HG03432 (cell line): ENCODE measurements at regions not wholly inside any gene's neighbourhood (a gene's known extent, or its start where the extent isn't known, plus 50 kb on each side); places are given as distances from the start of the nearest gene placed in this dataset.
A peak's percentile ranks its signal among the peaks of the same experiment; 100 is the strongest.

Experiments used
- ATAC-seq: cut with Tn5 transposase; IDR thresholded peaks from one replicate; pipeline ENCODE4 v1.9.1; 2021; ENCODE audit warnings: mild to moderate bottlenecking, moderate library complexity; ENCODE audit not compliant: unreplicated experiment

DNA sequence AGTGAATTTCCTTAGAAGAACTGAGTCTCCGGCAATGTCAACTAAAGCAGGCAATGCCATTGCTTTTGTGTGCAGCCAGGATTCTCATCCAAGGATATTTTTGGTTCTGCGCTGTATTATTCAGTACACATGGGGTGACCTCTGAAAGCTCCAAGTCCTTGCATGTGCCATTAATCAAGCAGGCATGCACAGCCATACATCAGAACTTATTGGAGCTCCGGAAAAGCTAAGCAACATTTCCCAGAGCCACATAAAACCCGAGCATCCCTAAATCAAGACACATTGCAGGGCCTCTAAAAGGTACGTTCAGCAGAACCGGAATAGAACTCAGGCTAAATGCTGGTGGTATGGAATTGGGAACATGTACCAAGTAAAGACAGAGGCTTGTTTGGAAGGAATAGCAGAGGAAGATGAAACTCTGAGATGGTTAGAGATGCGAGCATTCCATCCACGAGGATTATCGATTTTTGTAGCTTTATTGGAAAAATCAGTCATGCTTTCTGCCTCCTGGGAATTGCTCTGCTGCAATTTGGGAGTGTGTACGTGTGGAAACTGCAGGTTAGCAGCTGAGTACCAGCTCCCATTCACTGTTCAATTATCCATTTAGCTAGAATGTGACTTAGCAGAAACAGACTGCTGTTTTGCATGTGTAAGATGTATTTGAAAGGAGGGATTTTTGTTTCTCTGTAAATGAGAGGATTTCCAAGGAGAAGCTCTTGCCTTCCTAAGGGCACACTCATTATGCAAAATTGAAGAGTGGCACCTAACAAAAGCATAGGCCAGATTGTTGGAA is 143.7 kb upstream of the WWC1 start:
- no peak for ATAC-seq

DNA sequence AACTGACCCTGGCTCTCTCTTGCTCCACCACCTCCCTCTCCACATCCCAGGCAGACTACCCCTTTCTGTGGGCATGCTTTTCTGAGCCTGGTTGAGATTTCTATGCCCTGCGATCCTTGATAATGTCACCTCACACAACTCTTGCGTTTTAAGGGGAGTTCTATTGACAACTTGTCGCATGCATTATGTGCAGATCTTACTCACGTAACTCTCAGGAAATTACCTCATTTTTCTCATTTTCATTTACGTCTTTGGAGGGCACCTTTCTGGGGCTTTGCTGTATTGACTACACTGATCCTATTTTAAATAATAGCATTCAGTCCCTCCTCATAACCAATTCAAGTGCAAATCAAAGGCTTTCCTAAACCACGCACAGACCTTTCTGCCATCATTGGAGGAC is 140.4 kb upstream of the WWC1 start:
- ATAC-seq, result peak; percentile 46

DNA sequence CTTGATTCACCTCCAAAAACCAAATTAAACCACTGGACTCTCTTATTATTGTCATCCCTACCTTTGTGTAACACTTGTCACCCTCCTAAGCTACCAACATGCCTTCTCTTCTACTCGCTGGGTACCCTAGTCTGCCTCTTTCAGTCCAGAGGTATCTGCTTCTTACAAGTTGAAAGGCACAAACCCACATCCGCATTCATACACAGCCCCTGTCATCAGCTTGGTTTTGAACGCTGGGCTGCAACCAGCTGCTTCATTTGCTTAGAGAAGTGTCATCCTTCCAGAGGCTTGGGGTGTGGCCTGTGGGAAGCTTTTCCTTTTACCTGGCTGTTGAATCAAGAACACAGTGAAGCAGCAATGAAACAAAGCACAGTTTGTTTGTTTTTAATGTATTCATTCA is 138.8 kb upstream of the WWC1 start:
- peak; percentile 88 for ATAC-seq

DNA sequence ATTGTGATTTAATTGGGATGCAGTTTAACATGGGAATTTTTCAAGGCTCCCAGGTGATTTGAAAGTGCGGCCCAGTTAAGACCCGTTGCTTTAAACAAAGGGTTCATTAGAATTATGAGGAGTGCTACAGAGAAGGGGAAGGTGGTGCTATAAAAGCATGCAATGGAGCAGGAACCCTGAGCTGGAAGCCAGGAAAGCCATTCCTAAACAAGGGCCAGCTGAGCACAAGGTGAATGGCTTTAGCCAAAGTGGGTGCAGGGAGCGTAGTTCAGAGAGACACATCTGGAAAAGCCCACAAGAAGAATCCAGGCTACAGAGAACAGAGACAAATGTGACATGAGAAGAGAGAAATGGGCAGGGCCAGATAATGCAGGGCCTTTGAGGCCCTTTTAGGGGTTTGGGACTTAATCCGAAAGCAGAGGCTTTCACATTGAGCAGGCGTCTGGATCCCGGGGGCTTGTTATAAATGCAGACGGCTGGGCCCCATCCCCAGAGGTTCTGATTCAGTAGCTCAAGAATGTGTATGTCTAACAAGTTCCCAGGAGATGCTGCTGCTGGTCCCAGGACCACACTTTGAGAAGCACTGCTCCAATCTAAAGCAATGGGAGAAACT is 138.1 kb upstream of the WWC1 start:
- ATAC-seq, result no peak

DNA sequence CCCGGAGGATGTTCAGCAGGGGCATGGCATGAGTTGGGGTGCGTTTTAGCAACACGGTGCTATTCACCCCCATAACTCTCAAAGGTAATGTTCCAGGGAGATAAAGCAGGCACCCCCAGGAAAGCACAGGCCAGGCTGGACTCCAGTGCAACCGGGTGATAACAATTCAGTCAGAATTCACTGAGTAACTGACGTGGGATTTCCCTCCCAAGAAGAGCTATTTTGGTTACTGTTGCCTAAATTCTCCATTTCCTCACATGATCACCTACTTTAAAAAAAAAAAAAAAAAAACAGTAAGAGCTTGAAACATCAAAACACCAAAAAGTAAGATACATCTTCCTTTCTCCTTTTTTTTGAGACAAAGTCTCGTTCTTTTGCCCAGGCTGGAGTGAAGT is 137.6 kb upstream of the WWC1 start:
- ATAC-seq, result no peak

DNA sequence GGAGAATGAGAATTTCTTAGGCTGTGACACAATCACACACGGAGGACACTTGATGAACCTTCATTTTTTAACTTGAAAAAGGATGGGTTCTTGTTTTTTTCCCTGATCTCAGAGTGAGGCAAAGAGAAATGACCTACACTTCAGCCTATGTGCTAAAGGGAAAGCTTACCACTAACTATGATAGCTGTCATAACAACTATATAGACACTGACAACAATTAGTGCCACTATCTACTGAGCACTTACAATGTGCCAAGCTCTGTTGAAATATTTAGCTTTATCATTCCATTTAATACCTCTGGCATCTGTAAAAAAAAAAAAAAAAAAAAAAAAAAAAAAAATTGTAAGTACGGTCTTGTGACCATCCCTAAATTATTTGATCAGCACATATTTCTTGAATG is 135.9 kb upstream of the WWC1 start:
- ATAC-seq, result no peak

DNA sequence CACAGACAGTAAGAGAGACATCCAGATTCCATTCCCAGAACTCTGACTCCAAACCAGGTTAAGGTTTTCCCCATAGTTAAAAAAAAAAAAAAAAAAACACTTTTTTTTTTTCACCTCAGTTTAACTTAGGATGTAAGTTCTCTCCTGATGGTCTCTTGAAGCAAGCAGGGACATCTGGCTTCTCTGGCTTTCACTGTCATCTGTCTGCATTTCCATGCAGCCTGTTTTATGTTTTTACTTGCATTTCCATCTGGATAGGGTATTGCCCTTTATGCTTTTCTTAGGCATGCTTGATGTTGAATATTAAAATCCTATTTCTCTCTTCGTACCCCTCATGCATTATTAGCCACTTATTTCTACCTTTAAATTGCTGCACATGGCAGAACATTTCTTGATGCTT is 135.3 kb upstream of the WWC1 start:
- no peak for ATAC-seq

DNA sequence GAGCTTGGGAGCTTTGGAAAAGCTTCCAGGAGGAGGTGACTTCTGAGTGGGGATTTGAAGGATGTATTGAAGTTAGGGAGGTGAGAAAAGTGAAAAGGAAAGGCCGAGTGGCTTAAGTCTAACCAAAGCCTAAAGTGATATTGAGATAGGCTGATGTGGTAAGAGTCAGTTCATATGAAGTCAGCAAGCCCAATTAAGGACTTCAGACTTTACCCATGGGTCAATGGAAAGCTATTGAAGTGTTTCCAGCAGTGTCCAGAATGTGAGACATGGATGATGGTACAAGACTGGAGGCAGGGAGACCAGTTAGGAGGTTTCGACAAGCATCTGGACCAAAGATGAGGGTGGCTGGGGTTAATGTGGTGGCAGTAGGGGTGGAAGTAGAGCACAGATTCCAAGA is 134.3 kb upstream of the WWC1 start:
- ATAC-seq, result no peak

DNA sequence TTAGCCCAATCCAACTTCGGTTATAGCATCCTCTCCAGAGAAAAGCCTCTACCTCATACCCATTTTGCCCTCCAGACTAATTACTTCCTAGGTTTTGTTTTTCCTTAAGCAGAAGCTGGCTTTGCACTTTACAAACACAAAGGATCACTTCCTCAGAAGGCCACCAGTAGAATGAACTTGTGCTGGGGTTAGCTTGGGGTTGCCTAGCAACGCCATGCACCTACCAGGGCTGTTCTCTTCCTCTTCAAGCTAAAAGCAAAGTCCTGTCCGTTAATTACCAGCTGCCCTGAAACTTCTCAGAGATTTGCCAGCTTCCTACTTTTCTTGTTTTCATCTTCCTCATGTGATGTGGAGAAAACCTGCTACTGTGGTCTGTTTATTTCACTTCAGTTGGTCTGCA is 132.0 kb upstream of the WWC1 start:
- peak; percentile 79 for ATAC-seq

DNA sequence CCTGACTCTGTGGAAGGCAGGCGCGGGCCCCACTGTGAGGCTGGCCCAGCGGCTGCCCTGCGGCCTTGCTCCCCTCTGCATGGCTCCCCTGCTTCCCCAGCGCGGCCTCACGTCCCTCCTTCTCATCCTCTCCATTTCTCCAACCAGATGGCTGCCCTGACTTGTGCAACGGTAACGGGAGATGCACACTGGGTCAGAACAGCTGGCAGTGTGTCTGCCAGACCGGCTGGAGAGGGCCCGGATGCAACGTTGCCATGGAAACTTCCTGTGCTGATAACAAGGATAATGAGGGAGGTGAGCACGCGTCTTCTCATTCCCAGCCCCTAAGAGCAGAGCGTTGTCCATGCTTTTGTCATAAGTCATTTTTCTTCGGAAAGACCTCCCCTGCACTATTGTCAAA is 129.0 kb upstream of the WWC1 start:
- ATAC-seq, result no peak

DNA sequence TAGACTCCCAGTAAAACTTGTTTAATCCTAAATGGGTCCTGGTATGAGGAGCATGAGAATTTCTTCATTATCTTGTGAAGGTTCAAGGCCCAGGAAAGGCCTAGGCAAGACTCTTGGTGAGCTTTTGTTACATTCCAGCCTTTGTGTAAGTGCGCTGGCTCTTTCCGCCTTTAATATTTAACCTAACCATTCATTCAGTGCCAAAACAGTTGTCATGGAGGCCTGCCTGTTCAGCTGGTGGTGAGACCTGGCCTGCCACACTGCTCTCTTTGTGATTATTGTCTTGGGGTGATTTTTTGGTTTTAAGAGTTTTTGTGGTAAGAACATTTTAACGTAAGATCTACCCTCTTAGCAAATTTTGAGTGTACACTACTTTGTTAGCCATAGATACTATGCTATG is 127.5 kb upstream of the WWC1 start:
- no peak for ATAC-seq

DNA sequence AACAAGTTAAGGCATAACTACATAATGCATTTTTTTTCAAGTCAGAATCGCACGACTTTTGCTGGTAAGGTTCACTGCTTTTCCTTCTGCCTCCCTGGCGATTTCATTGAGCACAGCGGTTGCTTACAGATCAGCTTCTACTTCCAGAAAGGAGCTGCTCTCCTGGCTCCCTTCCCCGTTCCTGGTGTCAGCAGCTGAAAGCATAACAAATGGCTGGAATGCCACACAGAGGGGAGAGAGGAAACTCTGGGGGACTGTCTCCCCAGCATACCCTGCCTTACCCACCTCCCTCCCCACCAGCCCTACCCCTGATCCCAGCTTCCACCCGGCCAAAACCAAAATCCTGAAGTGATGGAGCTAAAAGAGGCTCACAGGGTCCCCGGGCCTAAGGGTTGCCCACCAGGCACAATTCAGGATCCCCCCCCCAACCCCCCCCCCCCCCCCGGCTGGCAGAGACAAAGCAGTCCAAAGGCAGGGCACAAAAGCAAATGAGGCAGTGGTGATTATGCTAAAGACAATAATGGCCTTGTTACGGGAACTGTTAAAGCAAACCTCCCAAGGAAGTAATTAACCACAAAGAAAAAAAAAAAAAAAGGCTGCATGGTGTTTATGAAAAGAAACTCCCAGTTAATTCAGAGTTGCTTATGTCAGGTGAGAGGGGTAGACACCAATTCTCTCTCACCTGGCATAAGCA is 126.1 kb upstream of the WWC1 start:
- ATAC-seq, result no peak

DNA sequence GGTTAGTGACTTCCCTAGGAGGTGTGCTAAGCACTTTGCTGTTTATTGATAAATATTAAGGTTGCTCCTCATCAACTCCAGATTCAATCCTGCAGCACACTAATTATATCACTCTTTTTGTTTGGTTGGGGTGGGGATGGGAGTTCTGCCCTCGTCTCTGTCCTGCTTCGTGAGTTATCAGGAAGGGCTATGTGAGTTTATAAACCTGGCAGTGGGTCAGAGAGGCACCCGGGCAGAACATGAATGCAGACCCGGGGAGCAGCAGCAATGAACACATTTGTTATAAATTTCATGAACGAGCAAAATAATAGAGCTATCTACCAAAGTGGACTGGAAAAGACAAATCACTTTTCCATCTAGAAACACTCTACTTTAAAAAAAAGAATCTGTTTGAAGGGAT is 125.5 kb upstream of the WWC1 start:
- ATAC-seq, result no peak

DNA sequence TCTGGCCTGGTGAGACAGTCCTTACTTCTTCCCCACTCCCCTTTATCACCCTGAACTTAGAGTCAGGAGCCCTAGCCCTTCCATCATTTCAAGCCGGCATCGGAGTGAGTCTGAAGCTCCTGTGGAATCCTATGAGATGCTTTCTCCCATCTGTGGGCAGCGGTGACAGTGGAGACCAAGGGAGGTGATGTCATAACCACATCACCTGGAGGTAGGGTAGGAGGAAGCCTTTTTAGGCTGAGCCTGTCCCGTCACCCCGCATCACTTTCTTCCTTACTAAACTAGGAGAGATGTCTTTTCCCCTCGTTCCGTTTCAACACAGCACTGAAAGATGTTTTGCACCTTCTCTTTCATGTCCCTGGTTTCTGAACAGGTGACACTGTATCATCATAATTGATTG is 124.1 kb upstream of the WWC1 start:
- no peak for ATAC-seq

DNA sequence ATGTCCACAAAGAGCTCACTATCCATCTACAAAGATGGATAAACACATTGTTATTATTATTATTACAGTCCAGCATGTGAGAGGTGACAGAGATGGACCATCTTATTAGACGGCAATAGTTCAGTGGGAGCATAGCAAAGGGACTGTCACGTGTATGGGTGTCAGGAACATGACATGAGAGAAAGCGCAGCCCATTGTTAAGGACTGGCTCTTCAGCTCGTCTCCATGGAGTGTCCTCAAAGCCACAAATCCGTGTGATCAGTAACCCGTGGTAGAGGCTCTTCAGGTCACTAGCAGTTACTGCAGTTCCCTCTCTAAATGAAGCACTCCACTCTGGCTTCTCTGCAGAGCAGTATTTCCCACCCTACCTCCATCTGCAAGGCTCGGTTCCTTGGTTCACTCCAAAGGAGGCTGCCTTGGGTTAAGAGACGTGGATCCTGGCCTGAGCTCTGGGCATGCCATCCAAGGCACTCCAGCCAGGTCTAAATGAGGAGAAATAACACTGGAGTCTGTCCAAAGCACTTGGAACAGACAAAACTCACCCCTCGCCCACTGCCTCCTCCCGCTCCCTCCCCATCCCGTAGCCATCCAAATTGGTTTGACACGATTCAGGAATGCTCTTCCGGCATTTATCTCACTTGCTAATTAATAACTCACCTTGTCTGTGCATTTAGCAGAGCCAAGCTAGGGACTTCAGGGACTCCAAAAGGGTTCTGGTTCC is 122.3 kb upstream of the WWC1 start:
- no peak for ATAC-seq

DNA sequence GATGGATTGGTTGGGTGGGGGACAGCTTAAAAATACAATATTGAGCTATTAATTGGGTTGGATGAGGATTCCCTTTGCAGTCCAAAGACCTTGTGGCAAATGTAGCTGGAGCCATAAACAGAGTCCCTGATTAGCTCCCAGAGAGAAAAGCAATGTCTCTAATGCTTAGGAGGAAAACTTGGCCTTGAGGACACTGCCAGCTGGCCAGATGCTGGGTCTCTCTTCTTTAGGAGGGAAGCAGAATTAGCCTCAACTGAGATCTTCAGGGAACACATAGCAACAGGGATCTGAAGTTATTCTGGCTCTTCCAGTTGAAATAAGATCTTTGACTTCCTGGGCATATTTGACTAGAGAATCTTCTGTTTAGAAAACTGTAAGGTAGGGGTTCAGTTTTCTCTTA is 121.7 kb upstream of the WWC1 start:
- no peak for ATAC-seq

DNA sequence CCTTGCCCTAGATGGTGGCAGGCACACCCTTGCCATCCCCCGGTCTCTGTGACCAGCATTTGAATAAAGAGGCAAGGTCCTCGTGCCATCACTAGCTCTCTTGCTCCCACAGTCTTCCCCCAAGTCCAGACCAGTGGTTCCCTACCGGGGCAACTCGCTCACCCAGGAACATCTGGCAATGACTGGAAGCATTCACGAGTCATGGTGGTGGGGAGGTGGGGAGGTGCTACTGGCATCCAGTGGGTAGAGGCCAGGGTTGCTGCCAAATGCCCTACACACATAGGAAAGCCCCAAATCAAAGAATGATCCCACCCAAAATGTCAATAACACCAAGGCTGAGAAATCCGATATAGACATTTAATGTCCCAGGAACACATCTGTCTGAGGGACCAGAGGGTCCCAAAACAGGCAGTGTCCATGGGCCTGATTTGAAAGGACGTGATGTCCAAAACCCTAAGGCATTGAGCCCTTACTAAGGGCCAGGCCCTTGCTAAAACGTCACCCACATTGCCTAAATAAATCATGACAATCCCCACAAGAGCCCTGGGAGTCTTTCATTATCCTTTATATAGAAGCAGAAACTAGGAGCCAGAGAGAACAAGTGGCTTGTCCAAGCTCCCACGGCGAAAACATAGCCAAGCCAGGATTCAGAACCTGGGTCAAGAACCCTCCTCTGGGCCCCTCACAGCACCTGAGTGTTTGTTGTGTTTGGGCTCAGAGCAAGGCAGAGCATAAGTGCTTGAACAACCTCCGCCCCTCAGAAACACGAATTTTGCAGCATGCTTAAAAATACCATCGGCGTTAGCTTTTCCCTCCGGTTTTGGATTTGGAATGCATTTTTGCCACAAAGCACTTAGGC is 119.3 kb upstream of the WWC1 start:
- no peak for ATAC-seq

DNA sequence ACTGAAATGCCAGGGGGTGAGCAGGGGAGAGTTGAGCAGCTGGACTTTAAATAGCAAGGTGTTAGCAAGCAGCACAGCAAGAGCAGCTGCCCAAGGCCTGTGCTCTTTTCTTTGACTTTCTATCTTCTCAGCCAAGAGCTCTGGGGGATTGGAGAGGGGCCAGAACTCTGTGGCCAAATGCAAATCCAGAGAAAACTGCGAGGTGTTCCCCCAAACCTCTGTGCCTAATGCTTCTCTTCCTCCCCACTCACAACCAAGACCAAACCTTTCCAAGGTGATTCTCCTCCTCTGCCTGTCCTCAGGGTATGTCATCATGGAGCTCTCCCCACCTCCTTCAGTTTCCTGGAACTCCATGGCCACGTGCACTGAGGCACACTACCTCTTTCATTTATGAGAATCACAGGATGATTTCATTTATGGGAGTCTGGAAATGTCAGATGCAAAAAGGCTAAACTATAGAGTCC is 118.7 kb upstream of the WWC1 start:
- no peak for ATAC-seq

DNA sequence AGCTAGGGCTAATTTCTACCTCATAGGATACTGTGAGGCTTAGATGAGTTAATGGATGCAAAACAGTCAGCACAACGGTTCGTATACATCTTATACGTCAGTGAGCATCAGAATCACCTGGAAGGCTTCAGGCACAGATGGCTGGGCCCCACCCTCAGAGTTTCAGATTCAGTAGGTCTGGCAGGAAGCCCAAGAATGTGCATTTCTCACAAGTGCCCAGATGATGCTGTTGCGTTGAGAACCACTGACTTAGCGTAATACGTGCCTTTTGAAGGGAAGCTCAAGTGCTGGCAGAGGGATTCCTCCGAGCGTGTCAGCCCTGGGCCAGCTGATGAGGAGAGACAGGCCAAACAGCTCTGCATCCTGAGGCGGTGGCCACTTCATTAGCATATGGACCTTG is 117.1 kb upstream of the WWC1 start:
- ATAC-seq, result peak; percentile 72

DNA sequence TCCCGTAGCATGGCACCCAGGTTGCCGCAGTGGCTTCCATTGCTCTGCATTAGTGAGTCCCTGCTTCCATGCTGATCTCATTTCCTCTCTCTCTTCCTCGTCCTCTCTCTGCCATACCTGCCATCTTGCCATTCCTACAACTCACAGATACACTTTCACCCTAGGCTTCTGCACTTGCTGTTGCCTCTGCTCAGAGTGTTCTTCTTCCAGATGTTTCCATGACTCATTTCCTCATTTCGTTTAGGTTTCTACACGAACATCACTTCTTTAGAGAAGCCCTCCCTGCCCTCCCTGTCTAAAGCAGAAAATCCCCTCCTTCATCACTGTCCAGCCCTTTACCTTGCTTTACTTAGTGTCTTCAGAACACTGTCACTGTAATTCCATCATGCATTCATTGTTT is 115.2 kb upstream of the WWC1 start:
- ATAC-seq, result peak; percentile 56

DNA sequence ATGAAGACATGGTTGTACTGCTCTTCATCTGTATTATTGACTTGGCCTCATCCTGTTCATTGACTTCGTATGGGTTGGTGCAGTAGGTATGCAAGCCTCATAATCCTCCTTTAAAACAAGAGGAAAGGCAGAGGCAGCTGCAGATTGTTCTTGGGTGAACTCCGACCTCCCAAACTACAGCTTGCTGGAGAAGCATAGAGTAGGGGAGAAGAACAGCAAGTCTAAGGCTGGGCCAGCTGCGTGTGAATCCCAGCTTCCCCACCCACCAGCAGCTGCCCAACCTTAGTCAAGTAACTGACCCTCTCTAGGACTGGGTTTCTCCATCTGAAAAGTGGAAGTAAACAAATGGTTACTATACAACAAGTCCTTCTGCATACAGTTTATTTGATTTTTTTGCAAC is 114.5 kb upstream of the WWC1 start:
- no peak for ATAC-seq
